VCaP (cell line): ENCODE measurements at regions not wholly inside any gene's neighbourhood (a gene's known extent, or its start where the extent isn't known, plus 50 kb on each side); places are given as distances from the start of the nearest gene placed in this dataset.

Source experiments
- H3K27ac ChIP-seq: fragments of 450-650 bp; 2 replicates; pipeline ENCODE4 v1.5.1; 2017
- CTCF ChIP-seq: fragments of 450-650 bp; conservative IDR thresholded peaks from 2 replicates; pipeline ENCODE4 v1.5.1; 2017; ENCODE audit warnings: mild to moderate bottlenecking, moderate library complexity

DNA sequence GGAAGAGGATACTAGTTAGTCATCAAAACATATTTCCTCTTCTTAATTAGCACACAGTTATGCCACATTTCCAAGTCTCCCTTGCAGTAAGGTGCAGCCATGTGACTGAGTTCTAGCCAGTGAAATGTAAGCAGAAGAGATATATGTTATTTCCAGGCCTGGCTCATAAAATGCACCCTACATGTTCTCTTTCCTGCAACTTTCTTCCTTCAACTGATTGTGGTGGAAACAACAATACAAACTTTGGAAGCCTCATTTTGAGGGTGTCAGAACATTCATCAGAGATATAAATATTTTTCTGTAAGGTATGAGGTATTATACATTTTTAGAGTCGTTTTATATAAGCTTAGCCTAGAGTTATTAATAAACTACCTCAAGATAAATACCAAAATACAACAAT, 110.9 kb upstream of the PDE7B start:
- H3K27ac ChIP-seq, result no peak overlapping the region
- TF ChIP-seq CTCF, result no peak

DNA sequence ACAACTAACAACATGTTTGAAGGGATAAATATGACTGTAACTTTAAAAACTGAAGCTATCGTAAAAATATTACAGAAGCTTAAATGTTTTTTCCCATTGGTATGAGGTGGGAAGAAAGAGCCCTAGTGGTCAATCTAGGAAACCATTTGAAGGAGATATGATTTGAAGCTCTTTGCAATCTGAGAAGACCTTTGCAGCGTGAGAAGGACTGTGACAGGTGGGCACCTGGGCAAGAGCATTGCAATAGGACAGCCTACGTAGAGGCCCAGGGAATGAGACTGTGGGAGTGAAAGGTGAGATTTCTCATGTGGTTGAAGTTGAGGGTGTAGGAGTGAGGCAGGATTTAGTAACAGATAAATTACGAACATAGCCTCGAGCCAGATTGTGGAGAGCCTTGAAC, 108.0 kb upstream of the PDE7B start:
- TF ChIP-seq CTCF, result no peak
- H3K27ac ChIP-seq, result no peak overlapping the region

GRCh38 chr6:135748189-135748588, 103.3 kb upstream of the PDE7B start:
- no peak for TF ChIP-seq CTCF

DNA sequence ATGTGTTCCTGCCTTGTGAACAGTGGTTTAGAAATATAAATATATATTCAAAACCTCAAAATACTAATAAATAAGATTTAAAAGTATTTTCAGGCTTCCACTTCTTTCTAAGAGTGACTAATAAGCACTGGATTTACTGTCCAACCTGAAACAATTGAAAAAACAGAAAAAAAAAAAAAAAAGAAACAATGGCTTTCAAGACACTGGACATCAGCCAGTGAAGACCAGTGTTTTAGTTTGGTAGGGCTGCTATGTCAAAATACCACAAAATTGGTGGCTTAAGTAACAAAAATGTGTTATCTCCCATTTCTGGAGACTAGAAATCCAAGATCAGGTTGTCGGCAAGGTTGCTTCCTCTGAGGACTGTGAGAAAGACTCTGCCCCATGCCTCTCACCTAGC, 101.4 kb upstream of the PDE7B start:
- no peak for TF ChIP-seq CTCF
- no peak overlapping the region for H3K27ac ChIP-seq

More at GRCh38 chr6:135748189-135748588, 103.3 kb upstream of the PDE7B start:
- H3K27ac ChIP-seq, result no peak overlapping the region

DNA sequence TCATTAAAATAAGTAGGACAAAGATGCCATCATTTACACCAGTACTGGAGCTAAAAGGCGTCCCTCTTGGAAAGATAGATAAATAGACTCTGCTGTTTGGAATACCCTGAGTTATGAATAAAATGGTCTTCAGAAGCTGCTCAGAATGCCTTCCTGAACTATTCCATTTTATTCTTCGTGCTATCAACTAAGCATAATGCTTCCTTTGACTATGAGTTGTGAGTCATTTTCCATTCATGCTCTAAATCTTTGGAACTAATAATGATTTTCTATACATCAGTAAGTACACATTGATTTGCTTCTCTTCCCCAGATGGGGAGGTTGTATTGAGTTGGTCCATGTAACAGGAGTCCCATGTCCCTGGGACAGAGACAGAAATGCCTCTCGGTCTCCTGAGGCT, 98.3 kb upstream of the PDE7B start:
- no peak for TF ChIP-seq CTCF
- H3K27ac ChIP-seq, result no peak overlapping the region

- peak; percentile 39 for TF ChIP-seq CTCF
- H3K27ac ChIP-seq, result no peak overlapping the region
These were observed 91.7 kb upstream of the PDE7B start for GRCh38 chr6:135759831-135760230.

DNA sequence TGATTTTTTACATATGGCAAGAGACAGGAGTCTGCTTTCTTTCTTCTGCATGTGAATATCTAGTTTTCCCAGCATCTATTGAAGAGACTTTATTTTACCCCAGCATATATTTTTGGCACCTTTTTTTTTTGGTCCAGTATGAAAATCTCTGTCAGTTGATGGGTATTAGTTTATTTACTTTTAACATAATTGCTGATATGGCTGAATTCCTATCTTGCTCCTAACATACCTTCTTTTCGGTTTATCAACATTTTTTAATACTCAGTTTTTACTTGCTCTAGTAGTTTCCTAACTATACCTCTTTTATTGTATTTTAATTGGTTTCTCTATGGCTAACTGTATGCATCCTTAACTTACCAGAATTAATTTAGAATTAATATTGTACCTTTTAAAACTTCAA, 77.5 kb upstream of the PDE7B start:
- no peak overlapping the region for H3K27ac ChIP-seq
- no peak for TF ChIP-seq CTCF

DNA sequence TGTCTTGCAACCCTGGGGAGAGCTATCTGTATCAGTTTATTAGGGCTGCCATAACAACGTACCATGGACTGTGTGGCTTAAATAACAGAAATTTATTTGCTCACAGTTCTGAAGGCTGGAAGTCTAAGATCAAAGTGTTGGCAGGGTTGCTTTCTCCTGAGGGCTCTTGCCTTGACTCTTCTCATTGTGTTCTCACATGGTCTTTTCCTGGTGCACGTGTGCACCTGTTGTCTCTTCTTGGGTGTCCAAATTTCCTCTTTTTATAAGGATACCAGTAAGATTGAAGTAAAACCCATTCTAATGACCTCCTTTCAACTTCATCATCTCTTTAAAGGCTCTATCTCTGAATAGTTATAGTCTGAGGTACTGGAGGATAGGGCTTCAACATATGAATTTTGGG, 72.3 kb upstream of the PDE7B start:
- no peak for TF ChIP-seq CTCF
- no peak overlapping the region for H3K27ac ChIP-seq
